ENCODE measurements at regions not wholly inside any gene's neighbourhood (a gene's known extent, or its start where the extent isn't known, plus 50 kb on each side); places are given as distances from the start of the nearest gene placed in this dataset.

- H3K4me3 ChIP-seq (ENCODE audit: low read length) = no peak overlapping the region
- no peak for DNase-seq (ENCODE audit: low read depth)
- TF ChIP-seq CTCF (IDR thresholded peaks at IDR 0.05; ENCODE audit: insufficient read depth, low read depth, low read length, missing control alignments) = no peak
Measured at GRCh38 chr14:82854131-82854530, 1320.5 kb upstream of the SEL1L start.

- DNase-seq (ENCODE audit: low read depth) = no peak
- no peak for TF ChIP-seq CTCF (IDR thresholded peaks at IDR 0.05; ENCODE audit: insufficient read depth, low read depth, low read length, missing control alignments)
- H3K4me3 ChIP-seq (ENCODE audit: low read length) = no peak overlapping the region
Measured at GRCh38 chr14:82854901-82855300, 1321.2 kb upstream of the SEL1L start.

- no peak overlapping the region for H3K4me3 ChIP-seq (ENCODE audit: low read length)
- TF ChIP-seq CTCF (IDR thresholded peaks at IDR 0.05; ENCODE audit: insufficient read depth, low read depth, low read length, missing control alignments) = peak; percentile 74
- peak; percentile 81 for DNase-seq (ENCODE audit: low read depth)
Measured at GRCh38 chr14:82855912-82856391, 1322.3 kb upstream of the SEL1L start.

- no peak overlapping the region for H3K4me3 ChIP-seq (ENCODE audit: low read length)
- TF ChIP-seq CTCF (IDR thresholded peaks at IDR 0.05; ENCODE audit: insufficient read depth, low read depth, low read length, missing control alignments) = no peak
- DNase-seq (ENCODE audit: low read depth) = no peak
Measured at GRCh38 chr14:82861313-82861712, 1327.7 kb upstream of the SEL1L start.

GRCh38 chr14:82872494-82872893 is 1338.8 kb upstream of the SEL1L start:
- no peak overlapping the region for H3K4me3 ChIP-seq (ENCODE audit: low read length)
- TF ChIP-seq CTCF (IDR thresholded peaks at IDR 0.05; ENCODE audit: insufficient read depth, low read depth, low read length, missing control alignments) = peak; percentile 34

GRCh38 chr14:82878951-82879350 is 1345.3 kb upstream of the SEL1L start:
- DNase-seq (ENCODE audit: low read depth) = no peak
- H3K4me3 ChIP-seq (ENCODE audit: low read length) = no peak overlapping the region
- no peak for TF ChIP-seq CTCF (IDR thresholded peaks at IDR 0.05; ENCODE audit: insufficient read depth, low read depth, low read length, missing control alignments)

More at GRCh38 chr14:82872494-82872893, 1338.8 kb upstream of the SEL1L start:
- peak; percentile 15 for DNase-seq (ENCODE audit: low read depth)

GRCh38 chr14:82879949-82880535 is 1346.4 kb upstream of the SEL1L start:
- TF ChIP-seq CTCF (IDR thresholded peaks at IDR 0.05; ENCODE audit: insufficient read depth, low read depth, low read length, missing control alignments) = no peak
- peak; percentile 54 for DNase-seq (ENCODE audit: low read depth)
- H3K4me3 ChIP-seq (ENCODE audit: low read length) = peak overlapping the region; percentile 13
